ENCODE measurements at regions not wholly inside any gene's neighbourhood (a gene's known extent, or its start where the extent isn't known, plus 50 kb on each side); places are given as distances from the start of the nearest gene placed in this dataset.

- Histone ChIP-seq H3K4me3 (ENCODE audit: low read depth in 1 of 3, low read length in 3 of 3) (no peak overlapping the region), H3K36me3 (ENCODE audit: control insufficient read depth in 3 of 3, insufficient read depth in 2 of 3, low read depth in 1 of 3, low read length in 3 of 3) (no peaks in the 10 kb centered on the region), H3K27ac (ENCODE audit: low read depth in 1 of 3, low read length in 2 of 3) (no peak overlapping the region), H3K9me3 (ENCODE audit: control insufficient read depth in 2 of 2, insufficient read depth in 1 of 2, low read depth in 1 of 2, low read length in 1 of 2) (no peaks in the 10 kb centered on the region), H3K4me1 (ENCODE audit: control insufficient read depth in 3 of 3, insufficient read depth in 2 of 3, low read depth in 1 of 3, low read length in 2 of 3) (peaks cover 0 to 3% (median 0%) of the 10 kb centered on the region in 3 donors), H3K27me3 (ENCODE audit: control insufficient read depth in 3 of 3, insufficient read depth in 3 of 3, low read length in 3 of 3) (peaks cover 0 to 8% (median 0%) of the 10 kb centered on the region in 3 donors)
- FAIRE-seq (no peak), DNase-seq (no peak)
- WGBS, 3 donors = 75 to 84% (median 76%) methylated on average over 32 of the region's 32 CpGs
Measured at GRCh38 chr2:241946306-241947003, 76.9 kb downstream of the RTP5 start.

DNA sequence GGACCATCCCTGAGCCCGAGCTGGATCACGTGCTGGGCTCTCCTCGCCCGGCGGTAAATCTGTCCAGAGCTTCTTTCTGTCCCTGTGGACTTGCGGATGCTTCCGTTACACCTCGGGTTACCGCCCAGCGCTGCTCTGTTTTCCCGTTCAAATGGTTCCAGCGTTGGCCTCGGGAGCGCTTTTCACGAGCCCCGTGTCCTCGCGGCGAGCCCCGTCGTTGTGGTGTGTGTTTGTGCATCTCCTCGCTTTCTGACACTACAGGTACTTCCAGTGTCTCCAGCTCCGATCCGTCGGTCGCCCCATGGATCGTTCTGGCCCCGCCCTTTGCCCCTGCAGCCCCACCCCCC lies 77.4 kb downstream of the RTP5 start:
- FAIRE-seq (no peak), DNase-seq (no peak)
- 67 to 82% (median 77%) methylated on average over 28 of the region's 28 CpGs for WGBS, 3 donors
- H3K4me3 ChIP-seq (ENCODE audit: low read depth in 1 of 3, low read length in 3 of 3) = no peak overlapping the region
- H3K36me3 ChIP-seq (ENCODE audit: control insufficient read depth in 3 of 3, insufficient read depth in 2 of 3, low read depth in 1 of 3, low read length in 3 of 3) = no peaks in the 10 kb centered on the region
- no peaks in the 10 kb centered on the region for H3K9me3 ChIP-seq (ENCODE audit: control insufficient read depth in 2 of 2, insufficient read depth in 1 of 2, low read depth in 1 of 2, low read length in 1 of 2)
- peaks cover 0 to 8% (median 0%) of the 10 kb centered on the region in 3 donors for H3K27me3 ChIP-seq (ENCODE audit: control insufficient read depth in 3 of 3, insufficient read depth in 3 of 3, low read length in 3 of 3)
- H3K4me1 ChIP-seq (ENCODE audit: control insufficient read depth in 3 of 3, insufficient read depth in 2 of 3, low read depth in 1 of 3, low read length in 2 of 3) = peaks cover 0 to 3% (median 0%) of the 10 kb centered on the region in 3 donors
- H3K27ac ChIP-seq (ENCODE audit: low read depth in 1 of 3, low read length in 2 of 3) = no peak overlapping the region

- Histone ChIP-seq H3K27me3 (ENCODE audit: control insufficient read depth in 3 of 3, insufficient read depth in 3 of 3, low read length in 3 of 3) (peaks cover 0 to 8% (median 0%) of the 10 kb centered on the region in 3 donors), H3K36me3 (ENCODE audit: control insufficient read depth in 3 of 3, insufficient read depth in 2 of 3, low read depth in 1 of 3, low read length in 3 of 3) (no peaks in the 10 kb centered on the region), H3K9me3 (ENCODE audit: control insufficient read depth in 2 of 2, insufficient read depth in 1 of 2, low read depth in 1 of 2, low read length in 1 of 2) (no peaks in the 10 kb centered on the region), H3K4me1 (ENCODE audit: control insufficient read depth in 3 of 3, insufficient read depth in 2 of 3, low read depth in 1 of 3, low read length in 2 of 3) (peaks cover 0 to 3% (median 0%) of the 10 kb centered on the region in 3 donors), H3K27ac (ENCODE audit: low read depth in 1 of 3, low read length in 2 of 3) (no peak overlapping the region), H3K4me3 (ENCODE audit: low read depth in 1 of 3, low read length in 3 of 3) (no peak overlapping the region)
- 66 to 83% (median 82%) methylated on average over 21 of the region's 21 CpGs for WGBS, 3 donors
- DNase-seq = no peak
- no peak for FAIRE-seq
Measured at GRCh38 chr2:241947401-241947800, 77.9 kb downstream of the RTP5 start.

GRCh38 chr2:241947876-241948275 lies 78.3 kb downstream of the RTP5 start:
- no peak overlapping the region for H3K4me3 ChIP-seq (ENCODE audit: low read depth in 1 of 3, low read length in 3 of 3)
- no peak for DNase-seq
- H3K4me1 ChIP-seq (ENCODE audit: control insufficient read depth in 3 of 3, insufficient read depth in 2 of 3, low read depth in 1 of 3, low read length in 2 of 3) = peaks cover 0 to 3% (median 0%) of the 10 kb centered on the region in 3 donors
- no peaks in the 10 kb centered on the region for H3K36me3 ChIP-seq (ENCODE audit: control insufficient read depth in 3 of 3, insufficient read depth in 2 of 3, low read depth in 1 of 3, low read length in 3 of 3)
- 86 to 89% (median 88%) methylated on average over 15 to 19 of the region's 19 CpGs for WGBS, 3 donors
- peaks cover 0 to 8% (median 0%) of the 10 kb centered on the region in 3 donors for H3K27me3 ChIP-seq (ENCODE audit: control insufficient read depth in 3 of 3, insufficient read depth in 3 of 3, low read length in 3 of 3)
- no peak for FAIRE-seq
- no peaks in the 10 kb centered on the region for H3K9me3 ChIP-seq (ENCODE audit: control insufficient read depth in 2 of 2, insufficient read depth in 1 of 2, low read depth in 1 of 2, low read length in 1 of 2)
- no peak overlapping the region for H3K27ac ChIP-seq (ENCODE audit: low read depth in 1 of 3, low read length in 2 of 3)

- no peaks in the 10 kb centered on the region for H3K9me3 ChIP-seq (ENCODE audit: control insufficient read depth in 2 of 2, insufficient read depth in 1 of 2, low read depth in 1 of 2, low read length in 1 of 2)
- peaks cover 0 to 8% (median 0%) of the 10 kb centered on the region in 3 donors for H3K27me3 ChIP-seq (ENCODE audit: control insufficient read depth in 3 of 3, insufficient read depth in 3 of 3, low read length in 3 of 3)
- no peak for FAIRE-seq
- H3K4me3 ChIP-seq (ENCODE audit: low read depth in 1 of 3, low read length in 3 of 3) = no peak overlapping the region
- 70 to 75% (median 70%) methylated on average over 8 of the region's 8 CpGs for WGBS, 3 donors
- H3K27ac ChIP-seq (ENCODE audit: low read depth in 1 of 3, low read length in 2 of 3) = no peak overlapping the region
- peaks cover 0 to 3% (median 0%) of the 10 kb centered on the region in 3 donors for H3K4me1 ChIP-seq (ENCODE audit: control insufficient read depth in 3 of 3, insufficient read depth in 2 of 3, low read depth in 1 of 3, low read length in 2 of 3)
- DNase-seq = no peak
- H3K36me3 ChIP-seq (ENCODE audit: control insufficient read depth in 3 of 3, insufficient read depth in 2 of 3, low read depth in 1 of 3, low read length in 3 of 3) = no peaks in the 10 kb centered on the region
Measured at GRCh38 chr2:241948299-241948897, 78.9 kb downstream of the RTP5 start.

- H3K4me1 ChIP-seq (ENCODE audit: control insufficient read depth in 3 of 3, insufficient read depth in 2 of 3, low read depth in 1 of 3, low read length in 2 of 3) = peaks cover 0 to 3% (median 0%) of the 10 kb centered on the region in 3 donors
- H3K27ac ChIP-seq (ENCODE audit: low read depth in 1 of 3, low read length in 2 of 3) = no peak overlapping the region
- WGBS, 3 donors = 77 to 83% (median 82%) methylated on average over 31 of the region's 31 CpGs
- no peak overlapping the region for H3K4me3 ChIP-seq (ENCODE audit: low read depth in 1 of 3, low read length in 3 of 3)
- H3K36me3 ChIP-seq (ENCODE audit: control insufficient read depth in 3 of 3, insufficient read depth in 2 of 3, low read depth in 1 of 3, low read length in 3 of 3) = no peaks in the 10 kb centered on the region
- no peaks in the 10 kb centered on the region for H3K9me3 ChIP-seq (ENCODE audit: control insufficient read depth in 2 of 2, insufficient read depth in 1 of 2, low read depth in 1 of 2, low read length in 1 of 2)
- DNase-seq = no peak
- FAIRE-seq = no peak
- H3K27me3 ChIP-seq (ENCODE audit: control insufficient read depth in 3 of 3, insufficient read depth in 3 of 3, low read length in 3 of 3) = peaks cover 0 to 8% (median 0%) of the 10 kb centered on the region in 3 donors
Measured at GRCh38 chr2:241948901-241949735, 79.6 kb downstream of the RTP5 start.

DNA sequence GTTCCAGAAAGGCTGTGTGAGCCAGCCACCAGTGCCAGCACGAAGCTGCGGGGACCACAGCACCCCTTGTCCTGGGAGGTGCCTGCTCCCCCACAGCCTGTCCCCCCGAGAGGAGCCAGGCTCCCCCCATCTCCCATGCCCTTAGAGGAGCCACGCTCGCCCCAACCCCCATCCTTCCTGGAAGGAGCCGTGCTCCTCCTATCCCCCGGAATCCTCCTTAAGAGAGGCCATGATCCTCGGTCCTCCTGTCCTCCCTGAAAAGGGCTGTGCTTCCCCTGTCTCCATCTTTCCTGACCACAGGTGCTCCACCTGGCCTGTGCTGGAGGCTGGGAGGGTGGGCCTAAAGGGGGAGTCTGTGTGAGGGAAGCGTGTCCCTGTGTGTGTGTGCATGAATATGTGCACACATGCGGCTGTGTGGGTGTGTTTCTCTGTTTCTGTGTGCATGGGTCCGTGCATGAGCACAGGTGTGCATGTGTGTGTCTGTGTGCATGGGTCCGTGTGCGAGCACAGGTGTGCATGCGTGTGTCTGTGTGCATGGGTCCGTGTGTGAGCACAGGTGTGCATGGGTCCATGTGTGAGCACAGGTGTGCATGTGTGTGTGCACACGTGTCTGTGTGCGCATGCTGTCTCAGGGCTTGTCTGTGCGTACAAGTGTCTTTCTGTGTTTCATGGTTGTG lies 80.3 kb downstream of the RTP5 start:
- no peak for FAIRE-seq
- no peak for DNase-seq
- WGBS, 3 donors = 71 to 87% (median 80%) methylated on average over 18 of the region's 18 CpGs
- no peak overlapping the region for H3K27ac ChIP-seq (ENCODE audit: low read depth in 1 of 3, low read length in 2 of 3)
- H3K36me3 ChIP-seq (ENCODE audit: control insufficient read depth in 3 of 3, insufficient read depth in 2 of 3, low read depth in 1 of 3, low read length in 3 of 3) = no peaks in the 10 kb centered on the region
- no peaks in the 10 kb centered on the region for H3K9me3 ChIP-seq (ENCODE audit: control insufficient read depth in 2 of 2, insufficient read depth in 1 of 2, low read depth in 1 of 2, low read length in 1 of 2)
- H3K27me3 ChIP-seq (ENCODE audit: control insufficient read depth in 3 of 3, insufficient read depth in 3 of 3, low read length in 3 of 3) = peaks cover 0 to 8% (median 0%) of the 10 kb centered on the region in 3 donors
- no peak overlapping the region for H3K4me3 ChIP-seq (ENCODE audit: low read depth in 1 of 3, low read length in 3 of 3)
- H3K4me1 ChIP-seq (ENCODE audit: control insufficient read depth in 3 of 3, insufficient read depth in 2 of 3, low read depth in 1 of 3, low read length in 2 of 3) = peaks cover 0 to 3% (median 0%) of the 10 kb centered on the region in 3 donors
